ENCODE measurements at regions not wholly inside any gene's neighbourhood (a gene's known extent, or its start where the extent isn't known, plus 50 kb on each side); places are given as distances from the start of the nearest gene placed in this dataset.
"Not testable (repeated sequence)": the region's sequence is repeated elsewhere in the genome, so short reads cannot be mapped to it uniquely, and the experiment has no call there.

- H3K9me3 ChIP-seq; H3K27ac ChIP-seq; H3K4me3 ChIP-seq; H3K36me3 ChIP-seq; intact Hi-C loops (cut with DNase I; ENCODE audit: low total_unique reads); H3K27me3 ChIP-seq; DNase-seq; H3K4me1 ChIP-seq: not testable (repeated sequence)
These were observed 81.6 kb downstream of the P2RY10 start for GRCh38 chrX:79026742-79027141.

GRCh38 chrX:79035421-79035820 is 90.2 kb downstream of the P2RY10 start:
- intact Hi-C loops (cut with DNase I; ENCODE audit: low total_unique reads): no loop called here
- Histone ChIP-seq H3K27me3 (peaks cover 0 to 3% of the 10 kb centered on the region in 2 donors), H3K4me1 (no peaks in the 10 kb centered on the region), H3K27ac (no peak overlapping the region), H3K9me3 (no peaks in the 10 kb centered on the region), H3K4me3 (no peak overlapping the region), H3K36me3 (no peaks in the 10 kb centered on the region)
- TF ChIP-seq CTCF (IDR thresholded peaks at IDR 0.05): no peak
- TF ChIP-seq POLR2A (IDR thresholded peaks at IDR 0.05): no peak
- no peak for DNase-seq

- no peaks in the 10 kb centered on the region for H3K36me3 ChIP-seq
- no peak for DNase-seq
These were observed 91.1 kb downstream of the P2RY10 start for GRCh38 chrX:79036157-79036880.

GRCh38 chrX:79065696-79066095 is 78.8 kb upstream of the GPR174 start:
- no peak for DNase-seq

More at GRCh38 chrX:79036157-79036880, 91.1 kb downstream of the P2RY10 start:
- TF ChIP-seq CTCF (IDR thresholded peaks at IDR 0.05) (no peak), POLR2A (IDR thresholded peaks at IDR 0.05) (no peak)
- H3K4me1 ChIP-seq: no peaks in the 10 kb centered on the region
- H3K27me3 ChIP-seq: peaks cover 0 to 3% of the 10 kb centered on the region in 2 donors
- H3K4me3 ChIP-seq: no peak overlapping the region
- H3K27ac ChIP-seq: no peak overlapping the region
- intact Hi-C loops (cut with DNase I; ENCODE audit: low total_unique reads): no loop called here
- H3K9me3 ChIP-seq: no peaks in the 10 kb centered on the region

GRCh38 chrX:79078114-79078513 is 66.4 kb upstream of the GPR174 start:
- no peaks in the 10 kb centered on the region for H3K27me3 ChIP-seq
- H3K27ac ChIP-seq: no peak overlapping the region
- no peaks in the 10 kb centered on the region for H3K4me1 ChIP-seq
- TF ChIP-seq POLR2A (IDR thresholded peaks at IDR 0.05) (no peak), CTCF (IDR thresholded peaks at IDR 0.05) (no peak)
- intact Hi-C loops (cut with DNase I; ENCODE audit: low total_unique reads): no loop called here
- H3K36me3 ChIP-seq: no peaks in the 10 kb centered on the region
- H3K9me3 ChIP-seq: peaks cover 0 to 3% of the 10 kb centered on the region in 2 donors
- no peak overlapping the region for H3K4me3 ChIP-seq
- no peak for DNase-seq

More at GRCh38 chrX:79065696-79066095, 78.8 kb upstream of the GPR174 start:
- peaks cover 0 to 1% of the 10 kb centered on the region in 2 donors for H3K27me3 ChIP-seq
- H3K4me3 ChIP-seq: no peak overlapping the region
- no peaks in the 10 kb centered on the region for H3K9me3 ChIP-seq
- TF ChIP-seq CTCF (IDR thresholded peaks at IDR 0.05) (no peak), POLR2A (IDR thresholded peaks at IDR 0.05) (no peak)
- H3K4me1 ChIP-seq: no peaks in the 10 kb centered on the region
- no peaks in the 10 kb centered on the region for H3K36me3 ChIP-seq
- no peak overlapping the region for H3K27ac ChIP-seq
- intact Hi-C loops (cut with DNase I; ENCODE audit: low total_unique reads): no loop called here
